PC-9 (cell line): ENCODE measurements at regions not wholly inside any gene's neighbourhood (a gene's known extent, or its start where the extent isn't known, plus 50 kb on each side); places are given as distances from the start of the nearest gene placed in this dataset.

Source experiments
- EZH2 ChIP-seq: fragments of 200-600 bp; sonication (generic); IDR thresholded peaks from 2 replicates; pipeline ENCODE4 v1.8.0; 2017; ENCODE audit warnings: antibody characterized with exemption, low read depth
- TF ChIP-seq, protein P1 (sequence below): fragments of 200-600 bp; sonication (generic); conservative IDR thresholded peaks from 2 replicates; pipeline ENCODE4 v1.6.1; 2017; ENCODE audit warnings: mixed run types, antibody characterized with exemption, mild to moderate bottlenecking, moderate library complexity

DNA sequence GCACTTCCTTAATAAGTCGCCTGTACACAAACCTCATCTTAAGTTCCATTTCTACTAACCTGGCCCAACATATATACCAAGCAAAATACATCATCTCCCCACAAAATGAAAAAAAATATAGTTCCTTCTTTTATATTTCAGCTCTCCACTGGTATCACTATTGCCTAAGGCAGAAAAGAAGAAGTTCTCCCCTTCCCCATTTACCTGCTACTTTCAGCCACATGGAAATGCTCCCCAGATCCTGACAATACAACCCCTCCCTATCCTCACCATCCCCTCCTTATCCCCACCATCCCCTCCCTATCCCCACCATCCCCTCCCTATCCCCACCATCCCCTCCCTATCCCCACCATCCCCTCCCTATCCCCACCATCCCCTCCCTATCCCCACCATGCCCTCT is 175.7 kb downstream of the LINC00237 start:
- TF ChIP-seq, protein P1, sequence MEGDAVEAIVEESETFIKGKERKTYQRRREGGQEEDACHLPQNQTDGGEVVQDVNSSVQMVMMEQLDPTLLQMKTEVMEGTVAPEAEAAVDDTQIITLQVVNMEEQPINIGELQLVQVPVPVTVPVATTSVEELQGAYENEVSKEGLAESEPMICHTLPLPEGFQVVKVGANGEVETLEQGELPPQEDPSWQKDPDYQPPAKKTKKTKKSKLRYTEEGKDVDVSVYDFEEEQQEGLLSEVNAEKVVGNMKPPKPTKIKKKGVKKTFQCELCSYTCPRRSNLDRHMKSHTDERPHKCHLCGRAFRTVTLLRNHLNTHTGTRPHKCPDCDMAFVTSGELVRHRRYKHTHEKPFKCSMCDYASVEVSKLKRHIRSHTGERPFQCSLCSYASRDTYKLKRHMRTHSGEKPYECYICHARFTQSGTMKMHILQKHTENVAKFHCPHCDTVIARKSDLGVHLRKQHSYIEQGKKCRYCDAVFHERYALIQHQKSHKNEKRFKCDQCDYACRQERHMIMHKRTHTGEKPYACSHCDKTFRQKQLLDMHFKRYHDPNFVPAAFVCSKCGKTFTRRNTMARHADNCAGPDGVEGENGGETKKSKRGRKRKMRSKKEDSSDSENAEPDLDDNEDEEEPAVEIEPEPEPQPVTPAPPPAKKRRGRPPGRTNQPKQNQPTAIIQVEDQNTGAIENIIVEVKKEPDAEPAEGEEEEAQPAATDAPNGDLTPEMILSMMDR: no peak
- TF ChIP-seq EZH2: no peak
